HEK293T (cell line): ENCODE measurements at regions not wholly inside any gene's neighbourhood (a gene's known extent, or its start where the extent isn't known, plus 50 kb on each side); places are given as distances from the start of the nearest gene placed in this dataset.

Experiments used
- ELF4 ChIP-seq: fragments of 450-650 bp; IDR thresholded peaks from 2 replicates; pipeline ENCODE4 v1.6.1; 2017; ENCODE audit warnings: antibody characterized with exemption
- FOXM1 ChIP-seq: fragments of 450-650 bp; IDR thresholded peaks from 2 replicates; pipeline ENCODE4 v1.6.1; 2017; ENCODE audit warnings: mild to moderate bottlenecking, borderline replicate concordance
- NFRKB ChIP-seq: fragments of 450-650 bp; IDR thresholded peaks from 2 replicates; pipeline ENCODE4 v1.6.1; 2016; ENCODE audit warnings: mild to moderate bottlenecking, moderate library complexity
- PKNOX1 ChIP-seq: fragments of 450-650 bp; IDR thresholded peaks from 2 replicates; pipeline ENCODE4 v1.6.1; 2016

GRCh38 chr11:83367745-83368144 lies 81.6 kb upstream of the CCDC90B start:
- TF ChIP-seq ELF4 (no peak), NFRKB (no peak), FOXM1 (no peak), PKNOX1 (no peak)
